ENCODE measurements at regions not wholly inside any gene's neighbourhood (a gene's known extent, or its start where the extent isn't known, plus 50 kb on each side); places are given as distances from the start of the nearest gene placed in this dataset.
"Not testable (repeated sequence)": the region's sequence is repeated elsewhere in the genome, so short reads cannot be mapped to it uniquely, and the experiment has no call there.

DNA sequence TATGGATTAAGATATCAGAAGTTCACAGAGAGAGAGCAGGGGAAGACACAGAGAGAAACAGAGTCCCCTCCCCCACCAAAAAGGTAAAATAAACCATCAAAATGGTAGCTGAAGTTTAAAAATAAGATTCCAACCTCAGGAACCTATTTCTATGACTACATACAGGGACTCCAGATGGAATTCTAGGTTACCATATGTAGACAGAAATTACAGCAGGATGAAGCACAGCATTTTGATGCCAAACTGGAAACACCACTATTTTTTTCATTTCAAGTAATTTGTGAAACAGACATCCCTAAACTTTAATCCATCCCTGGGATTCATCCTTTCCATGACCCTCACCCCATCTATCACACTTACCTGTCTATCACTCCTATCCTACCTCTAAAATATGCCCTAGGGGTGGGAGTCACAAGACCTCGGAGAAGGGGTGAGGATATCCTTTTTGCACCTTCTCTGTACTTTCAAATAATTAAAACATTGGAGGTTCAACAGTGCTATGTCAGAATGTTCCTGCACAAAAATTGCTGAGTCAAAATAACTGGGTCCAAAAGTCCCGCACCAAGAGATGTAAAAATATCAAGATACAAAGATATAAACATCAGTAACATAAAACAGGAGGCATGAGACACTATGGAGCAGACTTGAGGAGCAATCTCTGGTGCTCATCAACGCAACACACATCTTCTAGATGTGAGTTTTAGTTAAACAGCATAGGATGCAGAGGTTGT lies 344.5 kb upstream of the RASGEF1B start:
- DNase-seq (ENCODE audit: low read depth), result no peak

DNA sequence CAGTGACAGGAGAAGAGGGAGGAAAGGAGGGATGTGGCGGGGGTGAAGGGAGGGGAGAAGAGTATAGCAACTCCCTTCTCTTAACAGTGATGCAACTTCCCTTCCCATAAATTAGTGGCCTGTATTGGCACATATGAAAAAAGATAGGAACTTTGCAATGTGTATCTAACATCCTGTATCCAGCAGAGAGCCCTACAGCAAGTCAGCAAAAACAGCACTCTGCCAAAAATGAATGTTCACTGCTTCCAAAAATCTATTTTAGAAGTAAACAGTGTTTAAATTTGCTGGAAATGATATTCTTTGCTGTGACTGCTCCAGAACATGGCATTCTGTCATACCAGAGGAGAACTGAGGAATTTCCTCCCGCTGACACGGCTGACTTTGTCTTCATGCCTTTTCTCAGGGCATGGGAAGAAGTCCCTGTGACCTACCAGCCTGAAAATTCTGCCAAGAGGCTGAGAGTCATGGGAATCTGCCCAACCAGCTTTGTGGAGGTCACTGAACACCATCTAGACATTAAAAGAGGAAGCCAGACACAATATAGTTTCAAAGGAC lies 343.4 kb upstream of the RASGEF1B start:
- no peak for DNase-seq (ENCODE audit: low read depth)

DNA sequence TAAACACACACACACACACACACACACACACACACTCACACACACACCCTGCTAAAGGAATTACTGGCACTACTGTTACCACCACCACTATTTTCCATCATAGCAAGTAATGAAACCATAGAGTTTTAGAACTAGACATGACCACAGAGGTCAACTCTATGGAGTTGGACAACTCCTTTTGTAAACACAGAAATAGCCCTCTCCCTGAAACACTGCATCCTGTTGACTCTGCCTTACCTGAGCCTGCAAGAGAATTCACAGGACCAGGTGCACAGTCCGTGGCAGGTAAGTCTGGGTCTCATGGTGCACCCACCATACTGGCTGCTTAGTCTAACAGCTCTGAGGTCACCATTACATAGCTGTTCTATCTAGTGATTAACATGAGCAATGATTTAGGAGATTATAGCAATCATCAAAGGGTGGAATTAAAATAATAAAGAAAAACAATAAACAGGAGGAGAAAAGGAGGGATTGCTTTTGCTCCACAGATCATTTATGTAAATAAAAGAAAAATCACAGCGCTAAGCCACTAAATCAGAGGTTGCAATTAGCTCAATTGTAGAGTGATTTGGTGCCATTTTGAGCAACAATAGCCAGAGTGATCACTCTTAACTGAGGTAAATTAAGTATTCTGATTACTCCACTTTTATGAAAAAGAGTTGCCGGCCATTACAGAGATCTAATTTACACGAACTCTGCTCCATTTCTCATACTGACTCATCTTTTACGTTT lies 340.0 kb upstream of the RASGEF1B start:
- DNase-seq (ENCODE audit: low read depth), result no peak

DNA sequence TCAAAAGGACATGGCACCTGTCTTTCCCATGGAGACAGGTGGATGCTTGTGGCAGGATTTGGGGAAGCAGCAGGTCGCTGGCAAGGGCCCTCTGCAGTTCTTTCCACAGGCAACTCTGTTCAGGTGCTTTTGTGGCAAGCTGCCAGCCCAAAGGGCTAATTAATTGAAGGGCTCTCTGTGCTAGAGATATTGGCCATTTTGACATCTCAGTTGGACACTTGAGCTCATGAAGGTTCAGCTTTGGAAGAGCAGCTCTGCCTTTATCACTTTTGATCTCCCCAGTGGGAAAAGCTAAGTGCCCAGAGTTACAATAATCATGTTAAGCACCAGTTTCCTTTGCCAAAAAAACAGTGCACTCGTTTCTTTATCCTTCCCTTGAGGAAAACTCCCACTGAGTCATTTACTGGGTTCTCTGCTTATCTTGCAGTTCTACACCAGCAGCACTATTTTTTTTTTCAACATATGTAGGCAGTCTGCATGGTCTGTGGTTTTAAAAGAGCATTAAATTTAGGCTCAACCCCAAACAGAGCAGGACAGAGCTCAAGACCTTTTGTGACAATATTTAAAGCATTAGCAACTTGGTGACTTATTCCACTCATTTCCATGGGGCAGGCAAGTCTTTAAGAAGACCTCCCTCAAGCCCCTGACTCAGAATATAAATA lies 336.4 kb upstream of the RASGEF1B start:
- DNase-seq (ENCODE audit: low read depth), result no peak

DNA sequence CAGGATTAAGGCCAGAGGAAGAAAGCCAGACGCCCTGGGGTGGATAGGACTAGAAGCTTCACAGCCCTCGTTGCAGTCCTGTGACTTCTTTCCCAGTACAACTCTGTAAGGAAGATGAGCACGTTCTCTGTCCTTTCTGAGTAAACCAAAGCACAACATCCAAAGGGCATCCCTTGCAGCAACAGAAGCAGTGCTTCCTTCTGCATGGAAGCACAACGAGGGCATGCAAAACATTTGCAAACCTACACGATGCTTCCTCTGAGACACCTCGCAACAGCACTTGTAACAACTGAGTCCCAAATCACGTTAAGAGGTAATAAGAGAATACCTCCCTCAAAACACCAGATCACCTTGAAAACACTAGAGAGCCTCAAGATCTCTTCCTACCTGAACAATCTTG lies 335.7 kb upstream of the RASGEF1B start:
- DNase-seq (ENCODE audit: low read depth), result no peak

DNA sequence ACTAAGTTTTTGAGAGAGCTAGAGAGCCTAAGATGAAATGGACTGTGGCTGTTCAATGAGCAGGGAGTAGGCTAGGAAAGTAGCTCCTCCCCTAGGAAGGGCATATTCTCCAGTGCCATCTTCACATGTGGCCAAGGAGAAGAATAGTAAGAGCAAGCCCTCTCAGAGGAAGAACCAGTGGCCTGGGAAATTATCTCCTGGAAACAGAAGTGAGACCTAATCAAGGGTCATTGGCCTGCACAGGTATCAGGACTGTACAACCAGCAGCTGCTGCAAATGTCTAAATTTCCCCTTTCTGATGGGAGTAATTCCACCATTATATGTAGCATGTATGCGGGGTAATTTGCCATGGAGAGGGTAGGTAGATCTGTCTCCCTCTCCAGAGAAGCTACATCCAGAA lies 334.8 kb upstream of the RASGEF1B start:
- DNase-seq (ENCODE audit: low read depth), result no peak

DNA sequence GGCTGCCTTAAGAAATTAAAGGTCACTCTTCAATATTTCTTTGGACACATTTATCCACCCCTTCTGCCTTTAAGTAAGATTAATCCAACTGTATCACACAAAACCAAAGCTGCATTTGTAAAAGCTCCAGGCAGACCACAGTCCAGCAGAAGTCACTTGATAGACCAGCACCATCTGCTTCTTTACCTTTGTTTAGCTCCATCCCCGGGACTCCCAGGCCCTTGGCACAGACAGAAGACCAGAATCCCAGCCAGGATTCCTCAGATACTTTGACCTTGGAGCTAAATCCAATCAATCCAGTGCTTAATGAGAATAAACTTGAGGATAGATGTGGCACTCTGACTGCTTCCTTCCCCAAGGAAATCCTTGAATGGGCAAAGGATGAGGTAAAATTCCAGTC lies 333.1 kb upstream of the RASGEF1B start:
- no peak for DNase-seq (ENCODE audit: low read depth)

DNA sequence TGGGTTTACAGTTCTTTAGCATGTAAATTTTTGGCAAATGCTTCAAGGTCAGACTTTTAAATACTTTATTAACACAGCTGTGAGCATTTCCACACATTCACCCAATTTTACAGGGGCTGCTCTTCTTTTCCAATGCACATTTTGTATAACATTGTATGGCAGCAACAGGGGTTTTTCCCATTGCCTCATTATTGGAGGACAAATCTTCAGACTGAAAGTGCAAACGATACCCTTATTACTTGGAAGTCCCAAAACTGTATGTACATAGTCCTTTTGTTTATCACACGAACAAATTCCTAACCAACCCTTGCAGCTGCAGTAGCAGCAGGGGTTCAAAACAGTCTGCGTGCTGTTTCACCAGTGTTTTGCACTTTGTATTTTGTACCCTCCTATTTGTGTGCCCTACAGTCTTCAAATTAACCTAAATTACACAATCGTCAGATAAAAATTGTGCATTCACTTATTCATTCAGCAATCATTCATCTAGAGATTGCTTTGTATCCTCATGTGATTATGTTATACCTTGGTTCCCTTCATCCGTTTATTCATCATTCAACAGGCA lies 330.7 kb upstream of the RASGEF1B start:
- DNase-seq (ENCODE audit: low read depth), result no peak

DNA sequence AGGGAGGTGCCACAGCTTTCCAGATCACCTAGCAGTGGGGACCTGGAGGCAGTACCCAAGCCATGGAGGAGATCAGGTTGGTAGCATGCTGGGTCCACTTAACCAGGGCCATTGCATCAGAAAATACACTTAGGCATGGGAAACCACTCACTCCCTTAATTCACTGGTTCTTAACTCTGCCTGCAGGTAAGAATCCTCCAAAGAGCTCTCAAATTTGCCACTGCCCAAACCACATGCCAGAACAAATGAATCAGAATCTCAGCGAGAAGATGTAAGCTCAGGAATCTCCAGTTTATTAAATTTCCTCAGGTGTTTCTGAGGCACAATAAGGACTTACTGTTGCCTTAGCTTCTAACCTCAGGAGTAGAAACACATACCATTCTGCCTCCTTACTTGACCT lies 327.7 kb upstream of the RASGEF1B start:
- no peak for DNase-seq (ENCODE audit: low read depth)

DNA sequence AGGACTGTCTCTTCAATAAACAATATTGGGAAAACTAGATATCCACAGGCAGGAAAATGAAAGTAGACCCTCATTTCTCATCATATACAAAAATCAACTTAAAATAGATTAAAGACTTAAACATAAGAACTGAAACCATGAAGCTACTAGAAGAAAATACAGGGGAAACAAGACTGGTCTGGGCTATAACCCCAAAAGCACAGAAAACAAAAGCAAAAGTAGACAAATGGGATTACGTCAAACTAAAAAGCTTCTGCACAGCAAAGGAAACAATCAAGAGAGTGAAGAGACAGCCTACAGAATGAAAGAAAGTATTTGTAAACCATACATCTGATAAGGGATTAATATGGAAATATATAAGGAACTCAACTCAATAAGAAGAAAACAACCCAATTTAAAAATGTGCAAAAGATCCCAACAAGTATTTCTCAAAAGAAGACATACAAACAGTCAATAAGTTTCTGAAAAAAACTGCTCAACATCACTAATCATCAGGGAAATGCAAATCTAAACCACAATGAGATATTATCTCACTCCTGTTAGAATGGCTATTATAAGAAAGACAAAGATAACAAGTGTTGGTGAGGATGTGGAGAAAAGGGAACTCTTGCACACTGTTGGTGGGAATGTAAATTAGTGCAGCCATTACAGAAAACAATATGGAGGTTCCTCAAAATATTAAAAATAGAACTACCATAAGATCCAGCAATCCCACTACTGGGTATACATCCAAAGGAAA lies 325.3 kb upstream of the RASGEF1B start:
- no peak for DNase-seq (ENCODE audit: low read depth)

DNA sequence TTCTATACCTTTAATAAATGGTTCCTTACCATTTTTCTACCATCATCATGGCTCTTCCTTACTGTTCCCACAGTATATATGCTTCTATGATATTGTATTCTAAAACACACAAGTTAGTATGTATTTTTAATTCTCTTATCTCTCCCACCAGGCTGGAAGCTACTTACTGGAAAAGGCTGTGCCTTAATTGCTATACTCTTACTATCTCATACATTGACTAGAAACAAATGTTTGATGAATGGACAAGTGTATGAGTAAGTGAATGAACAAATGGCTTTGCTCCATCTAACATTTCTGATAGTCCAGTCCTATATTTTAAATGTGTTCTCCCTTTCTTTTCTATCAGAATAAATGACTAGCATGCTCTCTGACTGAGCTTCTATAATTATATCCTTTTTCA lies 320.8 kb upstream of the RASGEF1B start:
- DNase-seq (ENCODE audit: low read depth), result no peak

DNA sequence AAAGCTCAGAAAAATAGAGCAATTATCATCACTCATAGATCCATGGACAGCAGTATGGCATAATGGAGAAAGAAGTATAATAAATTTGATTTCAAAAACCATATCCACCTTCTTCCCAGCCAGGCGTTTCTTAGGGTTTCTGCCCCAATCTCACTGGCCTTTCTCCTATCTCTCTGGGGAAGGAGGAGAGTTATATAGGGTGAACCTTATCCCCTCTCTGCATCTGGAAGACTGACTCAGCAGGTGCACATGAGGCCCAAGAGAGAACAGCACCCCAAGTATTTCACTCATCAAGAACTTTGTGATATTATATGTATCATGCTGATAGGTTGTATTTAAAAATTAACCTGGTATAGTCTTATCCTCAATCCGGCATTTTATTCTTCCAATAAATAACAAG lies 318.8 kb upstream of the RASGEF1B start:
- no peak for DNase-seq (ENCODE audit: low read depth)

DNA sequence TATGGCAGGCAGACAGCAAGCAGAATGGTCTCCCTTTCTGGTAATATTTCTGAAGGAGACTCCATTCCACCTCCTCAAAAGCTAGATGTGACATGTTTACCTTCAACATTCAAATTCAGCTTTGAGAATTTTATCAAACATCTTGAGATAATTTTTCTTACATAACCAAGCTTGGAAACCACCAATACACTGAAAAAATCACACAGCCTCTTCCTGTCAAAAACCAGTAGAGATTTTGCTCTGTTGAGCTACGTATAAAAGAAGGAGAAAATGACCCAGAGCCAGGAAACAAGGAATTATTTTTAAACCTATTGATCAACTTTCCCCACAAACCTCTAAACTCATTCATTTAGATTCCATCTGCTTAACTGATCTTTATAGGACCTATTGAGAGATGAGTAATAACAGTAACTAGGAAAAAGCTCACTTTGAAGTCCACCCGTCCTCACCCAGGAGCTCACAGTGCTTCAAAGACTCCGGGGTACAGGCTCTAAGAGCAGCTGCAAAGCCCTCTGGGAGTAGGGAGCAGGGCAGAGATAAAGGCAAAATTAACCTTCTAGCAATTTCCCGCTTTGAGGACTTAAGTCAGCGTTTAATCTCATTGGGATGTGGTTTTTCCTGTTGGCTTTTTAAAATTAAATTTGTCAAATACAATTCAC lies 318.2 kb upstream of the RASGEF1B start:
- DNase-seq (ENCODE audit: low read depth), result no peak

DNA sequence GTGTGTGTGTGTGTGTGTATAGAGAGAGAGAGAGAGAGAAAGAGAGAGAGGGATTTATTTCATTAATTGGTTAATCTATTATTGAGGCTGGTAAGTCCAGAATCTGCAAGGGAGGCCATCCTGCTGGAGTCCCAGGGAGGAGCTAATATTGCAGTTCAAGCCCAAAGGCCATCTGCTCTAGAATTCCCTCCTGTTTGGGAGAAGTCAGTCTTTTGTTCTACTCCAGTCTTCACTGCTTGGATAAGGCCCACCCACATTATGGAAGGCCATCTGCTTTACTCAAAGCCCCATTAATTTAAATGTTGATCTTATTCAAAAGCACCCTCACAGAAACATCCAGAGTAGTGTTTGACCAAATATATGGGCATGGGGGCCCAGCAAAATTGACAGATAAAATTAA lies 317.5 kb upstream of the RASGEF1B start:
- no peak for DNase-seq (ENCODE audit: low read depth)

DNA sequence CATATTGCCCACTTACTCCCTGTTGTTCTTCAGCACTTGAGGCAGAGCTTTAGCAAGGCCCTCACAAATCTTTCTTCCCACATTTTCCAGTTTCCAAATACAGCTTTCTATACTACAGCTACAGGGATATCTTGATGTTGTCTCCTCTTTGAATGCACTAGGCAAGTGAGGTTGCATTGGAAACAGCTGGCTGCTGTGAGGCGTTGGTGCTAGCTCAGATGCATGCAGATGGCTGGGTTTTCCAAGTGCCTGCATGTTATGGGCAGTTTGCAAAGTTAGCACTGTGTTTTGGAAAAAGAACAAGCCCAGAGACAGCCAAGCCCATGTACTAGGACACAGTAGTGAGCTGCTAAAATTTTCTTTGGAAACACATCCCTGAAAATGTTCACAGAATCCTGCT lies 315.1 kb upstream of the RASGEF1B start:
- DNase-seq (ENCODE audit: low read depth), result no peak

DNA sequence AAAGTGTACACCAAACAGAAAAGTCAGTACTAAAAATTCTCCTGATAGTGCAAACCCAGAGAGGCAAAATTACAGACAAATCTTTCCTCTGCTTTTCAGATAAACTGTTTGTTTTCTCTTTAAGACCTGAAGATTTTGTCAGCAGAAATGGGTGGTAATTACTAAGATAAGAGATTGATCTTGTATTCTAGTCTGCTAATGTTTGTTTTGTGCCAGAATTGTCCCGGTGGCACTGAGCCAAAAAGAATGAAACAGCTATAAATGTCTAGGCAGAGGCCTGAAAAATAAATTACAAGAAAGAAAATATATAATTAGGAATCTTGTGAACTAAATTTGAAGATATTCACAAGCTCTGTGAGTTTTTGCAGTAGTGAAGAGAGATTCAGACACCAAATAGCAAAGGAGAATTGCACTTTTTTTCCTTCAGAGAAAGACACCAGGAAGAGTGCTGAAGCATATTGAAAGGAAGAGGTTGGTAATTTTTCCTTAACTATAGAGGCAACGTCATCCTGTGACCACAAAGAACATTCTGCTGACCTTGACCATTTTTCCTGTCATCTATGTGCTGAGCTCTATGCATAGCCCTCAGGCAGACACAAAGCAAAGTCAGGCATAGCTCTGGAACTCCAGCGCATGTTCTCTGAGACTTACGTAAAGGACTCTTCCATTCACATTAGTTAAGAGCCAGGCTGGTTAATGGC lies 314.5 kb upstream of the RASGEF1B start:
- no peak for DNase-seq (ENCODE audit: low read depth)

DNA sequence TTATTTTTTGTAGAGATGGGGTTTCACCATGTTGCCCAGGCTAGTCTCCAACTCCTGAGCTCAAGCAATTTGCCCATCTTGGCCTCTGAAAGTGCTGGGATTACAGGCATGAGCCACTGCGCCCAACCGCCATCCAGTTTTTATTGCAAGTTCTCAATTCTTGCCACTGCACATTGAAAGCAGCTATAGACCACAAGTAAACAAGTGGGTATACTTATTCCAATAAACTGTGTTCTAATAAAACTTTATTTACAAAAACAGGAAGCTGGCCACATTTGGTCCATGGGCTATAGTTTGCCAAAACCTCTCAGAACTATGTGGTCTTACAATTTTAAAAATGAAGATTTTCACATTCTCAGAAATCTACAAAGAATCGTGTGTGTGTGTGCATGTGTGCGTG lies 313.6 kb upstream of the RASGEF1B start:
- DNase-seq (ENCODE audit: low read depth), result no peak

DNA sequence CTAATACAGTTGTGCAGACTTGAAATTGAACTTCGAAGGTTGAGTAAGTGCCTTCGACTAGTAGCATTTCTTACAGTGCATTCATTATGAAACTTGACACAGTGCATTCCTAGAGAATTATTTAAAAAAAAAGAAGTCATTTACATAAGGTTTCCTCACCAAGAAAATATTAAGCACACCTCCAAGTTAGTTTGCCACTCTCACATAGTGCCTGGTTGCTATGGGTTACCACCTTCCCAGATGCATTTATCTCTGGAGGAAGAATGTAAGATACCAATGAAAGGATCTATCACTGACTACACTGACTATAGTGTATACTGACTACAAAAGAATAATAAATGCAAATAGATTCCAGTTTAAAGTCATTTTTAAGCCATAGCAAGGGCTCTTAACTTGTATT lies 311.9 kb upstream of the RASGEF1B start:
- DNase-seq (ENCODE audit: low read depth), result no peak

DNA sequence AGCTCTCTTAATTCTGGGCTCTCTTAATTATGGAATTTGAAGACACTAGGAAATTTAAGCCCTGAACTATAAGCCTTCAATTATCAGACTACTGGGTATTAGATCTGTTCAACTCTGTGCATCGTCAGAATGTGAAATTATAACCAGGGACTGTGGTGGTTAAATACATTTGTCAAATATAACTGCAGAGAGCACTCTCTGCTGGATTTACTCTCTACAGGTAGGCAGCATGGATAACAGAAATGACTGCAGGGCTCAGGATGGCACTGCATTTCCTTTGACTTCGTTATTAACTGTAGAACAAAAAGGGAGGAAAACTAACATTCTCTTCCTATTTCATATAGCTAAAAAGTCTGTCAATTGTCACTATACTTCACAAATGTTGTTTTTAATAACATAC lies 310.1 kb upstream of the RASGEF1B start:
- no peak for DNase-seq (ENCODE audit: low read depth)

DNA sequence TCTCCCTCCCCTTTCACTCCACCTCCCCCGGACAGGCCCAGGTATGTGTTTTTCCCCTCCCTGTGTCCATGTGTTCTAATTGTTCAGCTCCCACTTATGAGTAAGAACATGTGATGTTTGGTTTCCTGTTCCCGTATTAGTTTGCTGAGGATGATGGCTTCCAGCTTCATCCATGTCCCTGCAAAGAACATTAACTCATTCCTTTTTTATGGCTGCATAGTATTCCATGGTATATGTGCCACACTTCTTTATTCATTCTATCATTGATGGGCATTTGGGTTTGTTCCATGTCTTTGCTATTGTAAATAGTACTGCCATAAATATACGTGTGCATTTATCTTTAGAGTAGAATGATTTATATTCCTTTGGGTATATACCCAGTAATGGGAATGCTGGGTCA lies 306.0 kb upstream of the RASGEF1B start:
- DNase-seq (ENCODE audit: low read depth), result not testable (repeated sequence)

DNA sequence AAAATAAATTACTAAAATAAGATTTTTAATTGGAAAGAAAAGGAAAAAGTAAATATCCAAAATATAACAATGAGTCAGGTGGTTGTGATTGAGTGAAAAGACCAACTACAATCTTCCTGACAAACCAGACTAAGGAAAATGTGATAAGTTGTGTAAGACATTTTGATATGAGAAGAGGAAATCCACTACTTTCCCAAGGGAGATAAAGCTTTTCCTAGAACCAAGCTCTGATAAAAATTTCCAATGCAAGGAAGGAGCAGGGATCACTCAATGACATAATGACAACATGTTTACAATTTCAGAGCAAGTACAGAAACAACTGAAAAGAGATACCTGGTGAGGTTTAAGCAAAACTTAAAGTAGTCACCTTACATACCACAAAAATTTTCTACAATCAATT lies 305.1 kb upstream of the RASGEF1B start:
- DNase-seq (ENCODE audit: low read depth), result no peak
